ENCODE measurements at regions not wholly inside any gene's neighbourhood (a gene's known extent, or its start where the extent isn't known, plus 50 kb on each side); places are given as distances from the start of the nearest gene placed in this dataset.
"Not testable (repeated sequence)": the region's sequence is repeated elsewhere in the genome, so short reads cannot be mapped to it uniquely, and the experiment has no call there.

DNA sequence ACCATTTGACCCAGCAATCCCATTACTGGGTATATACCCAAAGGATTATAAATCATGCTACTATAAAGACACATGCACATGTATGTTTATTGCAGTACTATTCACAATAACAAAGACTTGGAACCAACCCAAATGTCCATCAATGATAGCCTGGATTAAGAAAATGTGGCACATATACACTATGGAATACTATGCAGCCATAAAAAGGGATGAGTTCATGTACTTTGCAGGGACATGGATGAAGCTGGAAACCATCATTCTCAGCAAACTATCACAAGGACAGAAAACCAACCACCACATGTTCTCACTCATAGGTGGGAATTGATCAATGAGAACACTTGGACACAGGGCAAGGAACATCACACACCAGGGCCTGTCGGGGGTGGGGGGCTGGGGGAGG lies 171.7 kb upstream of the POGK start:
- H3K9me3 ChIP-seq (ENCODE audit: control insufficient read depth, low read length); H3K36me3 ChIP-seq (ENCODE audit: control insufficient read depth in 1 of 2, insufficient read depth in 2 of 2, low read length in 1 of 2); ATAC-seq (ENCODE audit: low FRiP score); H3K27ac ChIP-seq (ENCODE audit: low read depth in 1 of 2, low read length in 2 of 2); H3K27me3 ChIP-seq (ENCODE audit: control insufficient read depth in 1 of 2, insufficient read depth in 2 of 2, low read length in 1 of 2); DNase-seq; intact Hi-C loops (cut with DNase I); H3K4me3 ChIP-seq (ENCODE audit: low read length in 2 of 2); H3K4me1 ChIP-seq (ENCODE audit: control insufficient read depth in 1 of 2, insufficient read depth in 2 of 2, low read length in 2 of 2): not testable (repeated sequence)
- 82 to 86% methylated on average over 1 of the region's 1 CpG for WGBS, 2 donors

- WGBS, 2 donors = 70 to 78% methylated on average over 3 of the region's 3 CpGs
- peaks cover 0 to 2% of the 10 kb centered on the region in 2 donors for H3K27me3 ChIP-seq (ENCODE audit: control insufficient read depth in 1 of 2, insufficient read depth in 2 of 2, low read length in 1 of 2)
- no peaks in the 10 kb centered on the region for H3K9me3 ChIP-seq (ENCODE audit: control insufficient read depth, low read length)
- H3K36me3 ChIP-seq (ENCODE audit: control insufficient read depth in 1 of 2, insufficient read depth in 2 of 2, low read length in 1 of 2) = no peaks in the 10 kb centered on the region
- DNase-seq = no peak
- ATAC-seq (ENCODE audit: low FRiP score) = no peak
- no peak overlapping the region for H3K27ac ChIP-seq (ENCODE audit: low read depth in 1 of 2, low read length in 2 of 2)
- no peaks in the 10 kb centered on the region for H3K4me1 ChIP-seq (ENCODE audit: control insufficient read depth in 1 of 2, insufficient read depth in 2 of 2, low read length in 2 of 2)
- intact Hi-C loops (cut with DNase I) = no loop called here
- no peak overlapping the region for H3K4me3 ChIP-seq (ENCODE audit: low read length in 2 of 2)
These were observed 167.6 kb upstream of the POGK start for GRCh38 chr1:166671627-166672026.

DNA sequence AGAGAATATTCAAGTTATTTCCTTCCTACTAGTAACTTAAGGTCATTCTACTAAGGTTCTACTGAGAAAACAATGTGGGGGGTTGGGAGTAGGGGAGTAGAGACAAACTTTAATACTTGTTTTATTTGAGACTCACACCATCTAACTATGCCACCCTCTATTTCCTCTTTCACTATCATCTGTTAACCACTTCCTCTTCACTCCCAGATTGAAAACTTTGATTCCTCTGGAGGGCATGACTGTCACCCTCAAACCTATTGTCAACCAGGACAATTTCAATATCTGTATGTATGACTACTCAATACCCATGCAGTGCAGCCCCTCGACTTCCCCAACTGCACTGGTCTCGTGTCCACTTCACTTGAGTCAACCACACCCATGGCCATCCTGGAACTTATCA lies 165.6 kb upstream of the POGK start:
- ATAC-seq (ENCODE audit: low FRiP score) = no peak
- no peaks in the 10 kb centered on the region for H3K4me1 ChIP-seq (ENCODE audit: control insufficient read depth in 1 of 2, insufficient read depth in 2 of 2, low read length in 2 of 2)
- DNase-seq = no peak
- peaks cover 0 to 2% of the 10 kb centered on the region in 2 donors for H3K27me3 ChIP-seq (ENCODE audit: control insufficient read depth in 1 of 2, insufficient read depth in 2 of 2, low read length in 1 of 2)
- intact Hi-C loops (cut with DNase I) = no loop called here
- H3K4me3 ChIP-seq (ENCODE audit: low read length in 2 of 2) = no peak overlapping the region
- H3K27ac ChIP-seq (ENCODE audit: low read depth in 1 of 2, low read length in 2 of 2) = no peak overlapping the region
- H3K9me3 ChIP-seq (ENCODE audit: control insufficient read depth, low read length) = no peaks in the 10 kb centered on the region
- 77 to 81% methylated on average over 2 of the region's 2 CpGs for WGBS, 2 donors
- H3K36me3 ChIP-seq (ENCODE audit: control insufficient read depth in 1 of 2, insufficient read depth in 2 of 2, low read length in 1 of 2) = no peaks in the 10 kb centered on the region

GRCh38 chr1:166675213-166675612 lies 164.1 kb upstream of the POGK start:
- Histone ChIP-seq H3K4me3 (ENCODE audit: low read length in 2 of 2) (no peak overlapping the region), H3K27ac (ENCODE audit: low read depth in 1 of 2, low read length in 2 of 2) (no peak overlapping the region), H3K4me1 (ENCODE audit: control insufficient read depth in 1 of 2, insufficient read depth in 2 of 2, low read length in 2 of 2) (no peaks in the 10 kb centered on the region), H3K9me3 (ENCODE audit: control insufficient read depth, low read length) (no peaks in the 10 kb centered on the region), H3K27me3 (ENCODE audit: control insufficient read depth in 1 of 2, insufficient read depth in 2 of 2, low read length in 1 of 2) (peaks cover 0 to 2% of the 10 kb centered on the region in 2 donors), H3K36me3 (ENCODE audit: control insufficient read depth in 1 of 2, insufficient read depth in 2 of 2, low read length in 1 of 2) (no peaks in the 10 kb centered on the region)
- DNase-seq = no peak
- WGBS, 2 donors = 77 to 81% methylated on average over 5 of the region's 5 CpGs
- ATAC-seq (ENCODE audit: low FRiP score) = no peak
- intact Hi-C loops (cut with DNase I) = no loop called here

DNA sequence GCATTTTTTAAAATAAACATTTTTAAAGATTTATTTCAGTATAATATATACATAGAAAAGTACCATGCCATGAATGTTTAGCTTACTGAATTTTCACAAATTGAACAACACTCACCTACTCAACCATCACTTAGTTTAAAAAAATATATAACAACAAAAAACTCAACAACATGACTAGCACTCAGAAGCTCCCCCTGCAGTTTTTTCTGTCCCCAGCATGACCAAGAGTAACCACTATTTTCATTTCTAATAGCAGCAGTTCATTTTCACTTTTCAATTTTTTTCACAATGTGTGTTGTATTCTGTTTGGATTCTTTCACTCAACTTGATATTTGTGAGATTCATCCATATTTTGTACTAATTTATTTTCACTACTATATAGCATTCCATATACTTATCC lies 162.3 kb upstream of the POGK start:
- Histone ChIP-seq H3K4me3 (ENCODE audit: low read length in 2 of 2) (no peak overlapping the region), H3K4me1 (ENCODE audit: control insufficient read depth in 1 of 2, insufficient read depth in 2 of 2, low read length in 2 of 2) (no peaks in the 10 kb centered on the region), H3K27ac (ENCODE audit: low read depth in 1 of 2, low read length in 2 of 2) (no peak overlapping the region), H3K36me3 (ENCODE audit: control insufficient read depth in 1 of 2, insufficient read depth in 2 of 2, low read length in 1 of 2) (no peaks in the 10 kb centered on the region), H3K27me3 (ENCODE audit: control insufficient read depth in 1 of 2, insufficient read depth in 2 of 2, low read length in 1 of 2) (no peaks in the 10 kb centered on the region), H3K9me3 (ENCODE audit: control insufficient read depth, low read length) (no peaks in the 10 kb centered on the region)
- DNase-seq = no peak
- ATAC-seq (ENCODE audit: low FRiP score) = no peak
- intact Hi-C loops (cut with DNase I) = no loop called here

GRCh38 chr1:166679369-166679768 lies 159.9 kb upstream of the POGK start:
- Histone ChIP-seq H3K27ac (ENCODE audit: low read depth in 1 of 2, low read length in 2 of 2) (no peak overlapping the region), H3K27me3 (ENCODE audit: control insufficient read depth in 1 of 2, insufficient read depth in 2 of 2, low read length in 1 of 2) (no peaks in the 10 kb centered on the region), H3K4me1 (ENCODE audit: control insufficient read depth in 1 of 2, insufficient read depth in 2 of 2, low read length in 2 of 2) (no peaks in the 10 kb centered on the region), H3K9me3 (ENCODE audit: control insufficient read depth, low read length) (no peaks in the 10 kb centered on the region), H3K36me3 (ENCODE audit: control insufficient read depth in 1 of 2, insufficient read depth in 2 of 2, low read length in 1 of 2) (no peaks in the 10 kb centered on the region), H3K4me3 (ENCODE audit: low read length in 2 of 2) (no peak overlapping the region)
- 69 to 75% methylated on average over 1 of the region's 1 CpG for WGBS, 2 donors
- intact Hi-C loops (cut with DNase I) = no loop called here
- no peak for ATAC-seq (ENCODE audit: low FRiP score)
- no peak for DNase-seq

DNA sequence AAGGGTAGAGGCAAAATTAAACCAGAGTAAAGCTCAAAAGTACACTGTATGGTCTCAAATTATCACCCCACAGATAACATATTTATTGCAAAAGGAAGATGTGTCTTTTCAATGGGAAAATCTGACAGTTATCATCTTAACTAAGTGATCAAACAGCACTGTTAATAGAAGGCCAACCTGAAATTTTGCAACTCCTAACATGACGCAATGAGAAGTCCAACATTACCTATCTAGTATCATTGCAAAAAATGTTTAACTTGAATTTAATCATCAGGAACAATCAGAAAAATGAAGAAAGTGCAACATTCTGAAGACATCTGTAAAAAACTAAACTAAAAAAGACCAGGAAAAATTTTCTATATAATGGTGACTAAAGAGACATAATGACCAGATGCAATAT lies 156.7 kb upstream of the POGK start:
- H3K27ac ChIP-seq (ENCODE audit: low read depth in 1 of 2, low read length in 2 of 2) = no peak overlapping the region
- ATAC-seq (ENCODE audit: low FRiP score) = no peak
- no peaks in the 10 kb centered on the region for H3K4me1 ChIP-seq (ENCODE audit: control insufficient read depth in 1 of 2, insufficient read depth in 2 of 2, low read length in 2 of 2)
- H3K27me3 ChIP-seq (ENCODE audit: control insufficient read depth in 1 of 2, insufficient read depth in 2 of 2, low read length in 1 of 2) = no peaks in the 10 kb centered on the region
- no peak overlapping the region for H3K4me3 ChIP-seq (ENCODE audit: low read length in 2 of 2)
- intact Hi-C loops (cut with DNase I) = no loop called here
- no peaks in the 10 kb centered on the region for H3K9me3 ChIP-seq (ENCODE audit: control insufficient read depth, low read length)
- WGBS, 2 donors = 93 to 97% methylated on average over 1 of the region's 1 CpG
- H3K36me3 ChIP-seq (ENCODE audit: control insufficient read depth in 1 of 2, insufficient read depth in 2 of 2, low read length in 1 of 2) = no peaks in the 10 kb centered on the region
- DNase-seq = no peak

- H3K4me3 ChIP-seq (ENCODE audit: low read length in 2 of 2); H3K27me3 ChIP-seq (ENCODE audit: control insufficient read depth in 1 of 2, insufficient read depth in 2 of 2, low read length in 1 of 2); intact Hi-C loops (cut with DNase I); H3K36me3 ChIP-seq (ENCODE audit: control insufficient read depth in 1 of 2, insufficient read depth in 2 of 2, low read length in 1 of 2); ATAC-seq (ENCODE audit: low FRiP score); H3K9me3 ChIP-seq (ENCODE audit: control insufficient read depth, low read length); DNase-seq; H3K27ac ChIP-seq (ENCODE audit: low read depth in 1 of 2, low read length in 2 of 2); H3K4me1 ChIP-seq (ENCODE audit: control insufficient read depth in 1 of 2, insufficient read depth in 2 of 2, low read length in 2 of 2): not testable (repeated sequence)
These were observed 154.6 kb upstream of the POGK start for GRCh38 chr1:166684669-166685068.

- Histone ChIP-seq H3K27ac (ENCODE audit: low read depth in 1 of 2, low read length in 2 of 2) (no peak overlapping the region), H3K27me3 (ENCODE audit: control insufficient read depth in 1 of 2, insufficient read depth in 2 of 2, low read length in 1 of 2) (no peaks in the 10 kb centered on the region), H3K4me3 (ENCODE audit: low read length in 2 of 2) (no peak overlapping the region), H3K4me1 (ENCODE audit: control insufficient read depth in 1 of 2, insufficient read depth in 2 of 2, low read length in 2 of 2) (no peaks in the 10 kb centered on the region), H3K9me3 (ENCODE audit: control insufficient read depth, low read length) (no peaks in the 10 kb centered on the region), H3K36me3 (ENCODE audit: control insufficient read depth in 1 of 2, insufficient read depth in 2 of 2, low read length in 1 of 2) (no peaks in the 10 kb centered on the region)
- ATAC-seq (ENCODE audit: low FRiP score) (no peak), DNase-seq (no peak)
- intact Hi-C loops (cut with DNase I) = no loop called here
- WGBS, 2 donors = 77 to 81% methylated on average over 1 of the region's 1 CpG
These were observed 154.1 kb upstream of the POGK start for GRCh38 chr1:166685200-166685599.

Data from aorta (tissue), 5 donors.